Keratinocyte (primary cell): ENCODE measurements at regions not wholly inside any gene's neighbourhood (a gene's known extent, or its start where the extent isn't known, plus 50 kb on each side); places are given as distances from the start of the nearest gene placed in this dataset.
"Not testable (repeated sequence)": the region's sequence is repeated elsewhere in the genome, so short reads cannot be mapped to it uniquely, and the experiment has no call there.

Source experiments
- DNase-seq: peaks from one replicate; pipeline ENCODE4 v3.0.0-alpha.2; 2011; ENCODE audit warnings: low read depth, missing footprints, low spot score
- FAIRE-seq: peaks from 2 replicates; lab custom pipeline; 2011; peaks lifted over from hg19 to GRCh38; lab: Jason Lieb, UNC
- H2AFZ ChIP-seq: 2 replicates; pipeline ENCODE4 v1.6.0; 2012; ENCODE audit warnings: low read length, control low read depth, inconsistent platforms; ENCODE audit not compliant: control insufficient read depth
- H3K27ac ChIP-seq: 2 replicates; pipeline ENCODE4 v1.5.1; 2011; ENCODE audit warnings: low read length; ENCODE audit not compliant: control insufficient read depth, insufficient read depth
- H3K27me3 ChIP-seq: 3 replicates; pipeline ENCODE4 v1.6.0; 2011; ENCODE audit warnings: low read length; ENCODE audit not compliant: control insufficient read depth, insufficient read depth; ENCODE audit errors: extremely low read depth
- H3K36me3 ChIP-seq, 2 experiments: 2 replicates in 1 of 2; 3 replicates in 1 of 2; pipeline ENCODE4 v1.5.1; 2011; ENCODE audit warnings: low read length in 2 of 2, mild to moderate bottlenecking in 1 of 2; ENCODE audit not compliant: control insufficient read depth in 2 of 2, insufficient read depth in 2 of 2; ENCODE audit errors: extremely low read depth in 1 of 2
- H3K4me1 ChIP-seq: 3 replicates; pipeline ENCODE4 v1.5.1; 2011; ENCODE audit warnings: low read length; ENCODE audit not compliant: control insufficient read depth, insufficient read depth; ENCODE audit errors: extremely low read depth
- H3K4me2 ChIP-seq: 3 replicates; pipeline ENCODE4 v1.6.0; 2011; ENCODE audit warnings: low read depth, low read length; ENCODE audit not compliant: control insufficient read depth, insufficient read depth; ENCODE audit errors: extremely low read depth
- H3K4me3 ChIP-seq, 3 experiments: fragments of 200-600 bp in 1 of 3; sonication (generic) in 1 of 3; 2 replicates in 2 of 3; 3 replicates in 1 of 3; pipeline ENCODE4 v1.5.1; 2011 to 2016; ENCODE audit warnings: low read length in 3 of 3, mild to moderate bottlenecking in 3 of 3, control low read depth in 2 of 3, inconsistent platforms in 1 of 3, low read depth in 1 of 3, mixed read lengths in 1 of 3, mixed run types in 1 of 3, moderate library complexity in 1 of 3; ENCODE audit not compliant: control insufficient read depth in 2 of 3, insufficient read depth in 2 of 3; ENCODE audit errors: extremely low read depth in 1 of 3
- H3K79me2 ChIP-seq: 2 replicates; pipeline ENCODE4 v1.6.0; 2012; ENCODE audit warnings: low read length; ENCODE audit not compliant: control insufficient read depth, insufficient read depth
- H3K9ac ChIP-seq: 3 replicates; pipeline ENCODE4 v1.6.0; 2011; ENCODE audit warnings: low read length; ENCODE audit not compliant: control insufficient read depth, insufficient read depth; ENCODE audit errors: extremely low read depth
- H3K9me1 ChIP-seq: 3 replicates; pipeline ENCODE4 v1.6.0; 2011; ENCODE audit warnings: low read length; ENCODE audit not compliant: control insufficient read depth, insufficient read depth; ENCODE audit errors: extremely low read depth
- H3K9me3 ChIP-seq: 2 replicates; pipeline ENCODE4 v1.5.1; 2012; ENCODE audit warnings: low read depth, low read length; ENCODE audit not compliant: control insufficient read depth
- H4K20me1 ChIP-seq: 3 replicates; pipeline ENCODE4 v1.6.0; 2011; ENCODE audit warnings: low read length; ENCODE audit not compliant: control insufficient read depth, insufficient read depth; ENCODE audit errors: extremely low read depth
- CTCF ChIP-seq, 3 experiments: IDR thresholded peaks in 1 of 3; conservative IDR thresholded peaks in 1 of 3; optimal IDR thresholded peaks in 1 of 3; 2 replicates in 2 of 3; 3 replicates in 1 of 3; pipeline versions ENCODE3 to v1.5.1; 2011; ENCODE audit warnings: low read length in 3 of 3, mild to moderate bottlenecking in 3 of 3, moderate library complexity in 2 of 3, control low read depth in 1 of 3, inconsistent platforms in 1 of 3; ENCODE audit not compliant: insufficient read depth in 2 of 3; ENCODE audit errors: extremely low read depth in 1 of 3
- EZH2 ChIP-seq: IDR thresholded peaks from one replicate; pipeline ENCODE4 v1.6.1; 2012; ENCODE audit warnings: inconsistent platforms, mild to moderate bottlenecking, low read length, moderate library complexity
- dilution Hi-C: fragments of 300-500 bp; cut with MboI; formaldehyde crosslinking; loops from one replicate; pipeline ENCODE4 v1.7.0; 2020; ENCODE audit warnings: low sequenced_read_pairs; ENCODE audit not compliant: extremely low pct_ligation_motif_present

GRCh38 chr6:134539865-134540323 is 222.0 kb upstream of the SGK1 start:
- H3K9me3 ChIP-seq, result no peaks in the 10 kb centered on the region
- H3K36me3 ChIP-seq, result no peaks in the 10 kb centered on the region
- no peaks in the 10 kb centered on the region for H3K79me2 ChIP-seq
- FAIRE-seq (peak; percentile 5), DNase-seq (no peak)
- dilution Hi-C loops, result no loop called here
- no peaks in the 10 kb centered on the region for H3K27me3 ChIP-seq
- no peak overlapping the region for H2AFZ ChIP-seq
- no peaks in the 10 kb centered on the region for H3K9me1 ChIP-seq
- no peak overlapping the region for H3K4me2 ChIP-seq
- TF ChIP-seq EZH2 (no peak), CTCF (optimal IDR thresholded peaks at IDR 0.05 in 1 of 3, IDR thresholded peaks at IDR 0.05 in 1 of 3, conservative IDR thresholded peaks at IDR 0.05 in 1 of 3; ENCODE audit: extremely low read depth in 1 of 3, insufficient read depth in 2 of 3, low read length in 3 of 3) (no peak)
- no peak overlapping the region for H3K9ac ChIP-seq
- H4K20me1 ChIP-seq, result no peaks in the 10 kb centered on the region
- peaks cover 22% of the 10 kb centered on the region for H3K4me1 ChIP-seq
- H3K4me3 ChIP-seq, result no peak overlapping the region
- H3K27ac ChIP-seq, result no peak overlapping the region

GRCh38 chr6:134537765-134538164 is 219.9 kb upstream of the SGK1 start:
- H3K36me3 ChIP-seq, H3K9me3 ChIP-seq, H3K9me1 ChIP-seq, H2AFZ ChIP-seq, FAIRE-seq, H3K4me3 ChIP-seq, H3K79me2 ChIP-seq, H3K27me3 ChIP-seq, H4K20me1 ChIP-seq, dilution Hi-C loops, DNase-seq: not testable (repeated sequence)
- Histone ChIP-seq H3K9ac (peak overlapping the region; percentile 35), H3K4me1 (peaks cover 29% of the 10 kb centered on the region), H3K4me2 (peak overlapping the region; percentile 44), H3K27ac (peak overlapping the region; percentile 78)

GRCh38 chr6:134537146-134537555 is 219.2 kb upstream of the SGK1 start:
- H3K36me3 ChIP-seq, result no peaks in the 10 kb centered on the region
- no peaks in the 10 kb centered on the region for H3K79me2 ChIP-seq
- H4K20me1 ChIP-seq, result no peaks in the 10 kb centered on the region
- TF ChIP-seq EZH2 (no peak), CTCF (optimal IDR thresholded peaks at IDR 0.05 in 1 of 3, IDR thresholded peaks at IDR 0.05 in 1 of 3, conservative IDR thresholded peaks at IDR 0.05 in 1 of 3; ENCODE audit: extremely low read depth in 1 of 3, insufficient read depth in 2 of 3, low read length in 3 of 3) (peak in 2 of 3 experiments; percentile 19 to 55)
- no peaks in the 10 kb centered on the region for H3K9me1 ChIP-seq
- H3K4me3 ChIP-seq, result no peak overlapping the region
- FAIRE-seq (peak; percentile 100), DNase-seq (peak; percentile 97)
- no peaks in the 10 kb centered on the region for H3K9me3 ChIP-seq
- no peak overlapping the region for H2AFZ ChIP-seq
- dilution Hi-C loops, result no loop called here
- no peaks in the 10 kb centered on the region for H3K27me3 ChIP-seq
- H3K9ac ChIP-seq, result peak overlapping the region; percentile 35
- H3K4me1 ChIP-seq, result peaks cover 29% of the 10 kb centered on the region
- H3K4me2 ChIP-seq, result peak overlapping the region; percentile 58
- peak overlapping the region; percentile 78 for H3K27ac ChIP-seq
